ENCODE measurements at regions not wholly inside any gene's neighbourhood (a gene's known extent, or its start where the extent isn't known, plus 50 kb on each side); places are given as distances from the start of the nearest gene placed in this dataset.

DNA sequence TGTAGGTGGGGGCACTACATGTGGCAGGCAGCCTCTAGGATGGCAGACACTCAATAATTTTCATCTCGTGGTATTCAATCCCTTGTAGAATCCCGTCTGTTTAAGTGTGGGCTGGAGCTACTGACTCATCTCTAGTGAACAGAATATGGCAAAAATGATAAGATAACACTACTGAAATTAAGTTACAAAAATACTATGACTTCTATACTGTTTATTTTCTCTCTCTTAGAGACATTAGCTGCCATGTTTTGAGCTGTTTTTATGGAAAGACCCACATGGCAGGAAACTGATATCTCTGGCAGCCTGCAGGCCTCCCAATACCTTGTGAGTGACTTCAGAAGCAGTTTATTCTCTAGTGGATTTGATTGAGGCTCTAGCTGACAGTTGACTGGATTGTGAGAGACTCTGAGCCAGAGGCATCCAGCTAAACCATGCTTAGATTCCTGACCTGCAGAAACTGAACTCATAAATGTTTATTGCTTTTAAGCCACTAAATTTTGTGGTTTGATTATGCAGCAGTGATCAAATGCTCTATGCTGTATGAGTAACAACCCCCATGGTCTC is 298.8 kb upstream of the CTSO start:
- in situ Hi-C loops (cut with MboI; ENCODE audit: low sequenced_read_pairs, unreplicated experiment): no loop called here
- DNase-seq (ENCODE audit: low spot score): no peak
- TF ChIP-seq, protein P1, sequence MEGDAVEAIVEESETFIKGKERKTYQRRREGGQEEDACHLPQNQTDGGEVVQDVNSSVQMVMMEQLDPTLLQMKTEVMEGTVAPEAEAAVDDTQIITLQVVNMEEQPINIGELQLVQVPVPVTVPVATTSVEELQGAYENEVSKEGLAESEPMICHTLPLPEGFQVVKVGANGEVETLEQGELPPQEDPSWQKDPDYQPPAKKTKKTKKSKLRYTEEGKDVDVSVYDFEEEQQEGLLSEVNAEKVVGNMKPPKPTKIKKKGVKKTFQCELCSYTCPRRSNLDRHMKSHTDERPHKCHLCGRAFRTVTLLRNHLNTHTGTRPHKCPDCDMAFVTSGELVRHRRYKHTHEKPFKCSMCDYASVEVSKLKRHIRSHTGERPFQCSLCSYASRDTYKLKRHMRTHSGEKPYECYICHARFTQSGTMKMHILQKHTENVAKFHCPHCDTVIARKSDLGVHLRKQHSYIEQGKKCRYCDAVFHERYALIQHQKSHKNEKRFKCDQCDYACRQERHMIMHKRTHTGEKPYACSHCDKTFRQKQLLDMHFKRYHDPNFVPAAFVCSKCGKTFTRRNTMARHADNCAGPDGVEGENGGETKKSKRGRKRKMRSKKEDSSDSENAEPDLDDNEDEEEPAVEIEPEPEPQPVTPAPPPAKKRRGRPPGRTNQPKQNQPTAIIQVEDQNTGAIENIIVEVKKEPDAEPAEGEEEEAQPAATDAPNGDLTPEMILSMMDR (IDR thresholded peaks at IDR 0.05; ENCODE audit: borderline replicate concordance, control extremely low read depth, extremely low read depth, insufficient read depth, missing control alignments): no peak

DNA sequence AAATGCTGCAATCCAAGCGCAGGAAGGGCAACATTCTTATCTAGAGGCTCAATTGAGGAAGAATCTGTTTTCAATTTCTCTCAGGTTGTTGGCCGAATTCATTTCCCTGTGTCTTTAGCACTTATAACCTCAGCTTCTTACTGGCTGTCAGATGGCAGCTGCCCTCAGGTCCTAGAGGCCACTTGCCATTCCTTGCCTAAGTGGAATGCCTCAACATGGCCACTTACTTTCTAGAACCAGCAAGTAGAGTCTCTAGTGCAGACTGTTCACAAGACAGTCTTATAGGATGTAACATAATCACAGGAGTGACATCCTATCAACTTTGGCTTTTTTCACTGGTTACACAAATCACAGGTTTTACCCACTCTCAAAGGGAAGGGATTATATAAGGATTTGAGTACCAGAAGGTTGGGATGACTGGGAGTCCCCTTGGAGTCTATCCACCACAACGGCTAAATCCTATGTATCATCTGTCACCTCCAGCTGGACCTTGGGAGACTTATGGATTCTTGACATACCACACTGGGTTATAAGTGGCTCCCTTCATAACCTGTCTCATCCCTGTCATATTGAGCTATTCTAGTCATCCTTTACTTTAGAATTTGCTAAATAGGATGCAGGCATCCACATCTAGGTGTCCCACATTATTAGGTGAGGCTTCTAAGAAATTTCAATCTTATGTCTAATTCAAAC is 297.9 kb upstream of the CTSO start:
- in situ Hi-C loops (cut with MboI; ENCODE audit: low sequenced_read_pairs, unreplicated experiment): no loop called here
- no peak for DNase-seq (ENCODE audit: low spot score)
- TF ChIP-seq, protein P1 (IDR thresholded peaks at IDR 0.05; ENCODE audit: borderline replicate concordance, control extremely low read depth, extremely low read depth, insufficient read depth, missing control alignments): no peak

DNA sequence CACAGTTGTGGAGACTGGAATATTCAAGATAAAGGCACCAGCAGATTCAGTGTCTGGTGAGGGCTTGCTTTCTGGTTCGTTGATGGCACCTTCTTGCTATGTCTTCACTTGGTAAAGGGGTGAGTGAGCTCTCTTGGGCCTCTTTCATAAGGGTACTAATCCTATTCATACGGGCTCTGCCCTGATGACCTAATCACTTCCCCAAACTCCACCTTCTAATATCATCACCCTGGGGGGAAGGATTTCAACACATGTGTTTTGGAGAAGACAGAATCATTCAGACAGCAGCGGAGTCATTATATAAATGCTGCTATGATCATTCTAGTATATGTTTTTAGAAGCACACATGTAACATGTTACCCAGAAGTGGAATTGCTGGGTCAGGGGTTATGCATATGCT is 295.3 kb upstream of the CTSO start:
- in situ Hi-C loops (cut with MboI; ENCODE audit: low sequenced_read_pairs, unreplicated experiment): no loop called here
- no peak for DNase-seq (ENCODE audit: low spot score)
- TF ChIP-seq, protein P1 (IDR thresholded peaks at IDR 0.05; ENCODE audit: borderline replicate concordance, control extremely low read depth, extremely low read depth, insufficient read depth, missing control alignments): no peak

DNA sequence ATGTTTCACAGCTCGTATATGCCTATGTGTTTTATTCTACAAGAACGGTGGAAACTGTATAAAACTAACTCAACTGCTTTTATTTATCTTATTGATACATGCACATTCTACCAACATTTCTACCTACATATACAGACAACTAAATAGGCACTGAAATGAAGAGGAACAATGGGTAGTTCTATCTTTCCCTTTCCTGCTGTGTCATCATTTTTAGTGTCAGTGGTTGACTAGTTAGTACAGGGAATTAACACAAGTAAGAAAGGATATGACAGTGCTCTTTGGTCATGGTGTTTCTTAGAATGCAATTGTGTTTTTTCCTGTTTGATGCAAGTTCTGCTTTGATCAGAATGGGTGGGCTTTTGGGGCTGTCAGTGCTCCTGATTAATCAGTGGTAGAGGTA is 293.8 kb upstream of the CTSO start:
- in situ Hi-C loops (cut with MboI; ENCODE audit: low sequenced_read_pairs, unreplicated experiment): no loop called here
- TF ChIP-seq, protein P1 (IDR thresholded peaks at IDR 0.05; ENCODE audit: borderline replicate concordance, control extremely low read depth, extremely low read depth, insufficient read depth, missing control alignments): no peak
- DNase-seq (ENCODE audit: low spot score): no peak

DNA sequence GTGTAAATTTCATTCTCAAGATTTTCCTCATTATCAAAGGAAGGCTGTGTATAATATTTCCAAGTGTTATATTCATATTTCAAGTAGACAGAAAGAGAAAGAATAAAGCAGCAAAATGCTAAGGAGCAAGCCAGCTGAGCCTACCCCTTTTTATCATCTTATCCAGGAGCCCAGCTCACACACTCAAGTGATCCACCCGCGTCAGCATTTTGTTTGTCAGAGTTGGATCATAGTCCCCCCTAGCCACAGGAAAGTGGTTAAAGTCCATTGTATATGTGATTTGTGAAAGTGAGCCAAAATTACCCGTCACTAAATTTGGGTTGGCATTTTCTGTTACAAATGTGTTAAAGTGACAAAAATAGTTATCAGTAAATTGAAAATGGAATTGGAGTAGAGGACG is 289.3 kb upstream of the CTSO start:
- in situ Hi-C loops (cut with MboI; ENCODE audit: low sequenced_read_pairs, unreplicated experiment): no loop called here
- no peak for DNase-seq (ENCODE audit: low spot score)
- TF ChIP-seq, protein P1 (IDR thresholded peaks at IDR 0.05; ENCODE audit: borderline replicate concordance, control extremely low read depth, extremely low read depth, insufficient read depth, missing control alignments): no peak

DNA sequence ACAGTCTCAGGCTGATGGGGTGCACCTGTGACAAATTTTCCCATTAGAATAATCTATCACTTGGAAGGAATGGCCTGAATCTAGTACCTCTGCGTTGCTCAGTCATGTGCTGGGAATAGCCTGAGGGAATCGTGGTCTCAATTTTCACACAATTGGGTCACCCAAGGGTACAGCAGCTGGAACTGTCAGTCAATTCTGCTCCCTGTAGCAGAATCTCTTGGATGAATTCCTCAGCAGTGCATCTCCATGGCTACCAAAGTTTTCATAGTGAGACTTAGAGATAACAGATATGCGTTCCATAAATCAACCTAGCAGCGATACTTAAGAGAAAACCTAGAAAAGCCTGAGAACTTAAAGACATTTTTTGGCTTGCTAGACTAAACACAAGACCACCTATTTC is 288.7 kb upstream of the CTSO start:
- in situ Hi-C loops (cut with MboI; ENCODE audit: low sequenced_read_pairs, unreplicated experiment): no loop called here
- TF ChIP-seq, protein P1 (IDR thresholded peaks at IDR 0.05; ENCODE audit: borderline replicate concordance, control extremely low read depth, extremely low read depth, insufficient read depth, missing control alignments): no peak
- DNase-seq (ENCODE audit: low spot score): no peak
